GM23338 (cell line): ENCODE measurements at regions not wholly inside any gene's neighbourhood (a gene's known extent, or its start where the extent isn't known, plus 50 kb on each side); places are given as distances from the start of the nearest gene placed in this dataset.

Source experiments
- ATAC-seq: fragments of 200-7000 bp; cut with Tn5 transposase; 3 replicates; pipeline ENCODE4 v1.9.1; 2020
- DNase-seq: peaks from one replicate; pipeline ENCODE4 v3.0.0-alpha.2; 2015; ENCODE audit warnings: low spot score
- H2AFZ ChIP-seq: fragments of 200-600 bp; sonication (generic); 2 replicates; pipeline ENCODE4 v1.8.0; 2016; ENCODE audit warnings: antibody characterized with exemption, mild to moderate bottlenecking, moderate library complexity
- H3F3A ChIP-seq: fragments of 200-600 bp; sonication (generic); replicated peaks from 2 replicates; pipeline ENCODE4 v1.8.0; 2017; ENCODE audit warnings: antibody characterized with exemption, mixed run types, low read depth
- H3K27ac ChIP-seq: fragments of 200-600 bp; sonication (generic); 2 replicates; pipeline ENCODE4 v1.6.1; 2016; ENCODE audit warnings: low read depth
- H3K27me3 ChIP-seq: fragments of 200-600 bp; sonication (generic); 2 replicates; pipeline ENCODE4 v1.8.0; 2016; ENCODE audit warnings: mild to moderate bottlenecking, mixed run types, moderate library complexity; ENCODE audit not compliant: insufficient read depth
- H3K36me3 ChIP-seq: fragments of 200-600 bp; sonication (generic); 2 replicates; pipeline ENCODE4 v1.8.0; 2016; ENCODE audit warnings: mild to moderate bottlenecking; ENCODE audit not compliant: insufficient read depth
- H3K4me1 ChIP-seq: fragments of 200-600 bp; sonication (generic); 2 replicates; pipeline ENCODE4 v1.8.0; 2016; ENCODE audit warnings: mild to moderate bottlenecking, moderate library complexity; ENCODE audit not compliant: insufficient read depth
- H3K4me2 ChIP-seq: fragments of 200-600 bp; sonication (generic); 2 replicates; pipeline ENCODE4 v1.7.1; 2017; ENCODE audit warnings: mixed run types
- H3K4me3 ChIP-seq: fragments of 200-600 bp; sonication (generic); 2 replicates; pipeline ENCODE4 v1.6.1; 2016; ENCODE audit warnings: mixed run types
- H3K79me2 ChIP-seq: fragments of 200-600 bp; sonication (generic); replicated peaks from 2 replicates; pipeline ENCODE4 v1.8.0; 2017; ENCODE audit warnings: mild to moderate bottlenecking; ENCODE audit not compliant: insufficient read depth
- H3K9me2 ChIP-seq: fragments of 200-600 bp; sonication (generic); 2 replicates; pipeline ENCODE4 v1.8.0; 2017; ENCODE audit not compliant: insufficient read depth
- H4K20me1 ChIP-seq: fragments of 200-600 bp; sonication (generic); replicated peaks from 2 replicates; pipeline ENCODE4 v1.8.0; 2017; ENCODE audit warnings: mild to moderate bottlenecking; ENCODE audit not compliant: insufficient read depth
- H3K27ac Mint-ChIP-seq: 2 replicates; pipeline ENCODE4 v1.8.0; 2020; ENCODE audit warnings: inconsistent platforms, mild to moderate bottlenecking, moderate library complexity, mixed read lengths
- H3K27me3 Mint-ChIP-seq: 3 replicates; pipeline ENCODE4 v1.8.0; 2022; ENCODE audit warnings: low read depth, mild to moderate bottlenecking, moderate library complexity, mixed read lengths, inconsistent platforms; ENCODE audit not compliant: insufficient read depth, poor library complexity
- H3K36me3 Mint-ChIP-seq: 3 replicates; pipeline ENCODE4 v1.8.0; 2021; ENCODE audit warnings: low read depth, mild to moderate bottlenecking, inconsistent platforms, moderate library complexity, mixed read lengths
- H3K4me1 Mint-ChIP-seq: 3 replicates; pipeline ENCODE4 v1.8.0; 2020; ENCODE audit warnings: mild to moderate bottlenecking, inconsistent platforms, mixed read lengths
- H3K4me3 Mint-ChIP-seq: 3 replicates; pipeline ENCODE4 v1.8.0; 2021; ENCODE audit warnings: moderate library complexity, mild to moderate bottlenecking, inconsistent platforms, mixed read lengths
- H3K9me3 Mint-ChIP-seq: 3 replicates; pipeline ENCODE4 v1.8.0; 2020; ENCODE audit warnings: moderate library complexity, mild to moderate bottlenecking, inconsistent platforms, mixed read lengths
- CREB1 ChIP-seq: fragments of 250-450 bp; sonication (Bioruptor Pico); IDR thresholded peaks from 2 replicates; pipeline ENCODE4 v1.5.0; 2020; ENCODE audit warnings: low read depth, mild to moderate bottlenecking, moderate library complexity
- CTCF ChIP-seq, 2 experiments: fragments of 200-600 bp in 1 of 2; sonication (generic) in 1 of 2; conservative IDR thresholded peaks; 2 replicates each; pipeline versions ENCODE4 v1.5.1 to v1.6.1; 2016 to 2017; ENCODE audit warnings: antibody characterized with exemption in 2 of 2, low read depth in 2 of 2, mild to moderate bottlenecking in 2 of 2, moderate library complexity in 1 of 2
- EZH2 ChIP-seq: fragments of 200-600 bp; sonication (generic); IDR thresholded peaks from one replicate; pipeline ENCODE4 v1.8.0; 2017; ENCODE audit warnings: antibody characterized with exemption, mild to moderate bottlenecking, low read depth; ENCODE audit not compliant: unreplicated experiment
- EZH2phosphoT487 ChIP-seq: fragments of 200-600 bp; sonication (generic); IDR thresholded peaks from one replicate; pipeline ENCODE4 v1.8.1; 2018; ENCODE audit warnings: antibody characterized with exemption; ENCODE audit not compliant: unreplicated experiment
- JUNB ChIP-seq: IDR thresholded peaks from one replicate; pipeline ENCODE4 v1.6.1; 2016; ENCODE audit warnings: antibody characterized with exemption; ENCODE audit not compliant: unreplicated experiment
- NANOG ChIP-seq: IDR thresholded peaks from 2 replicates; pipeline ENCODE4 v1.6.1; 2016; ENCODE audit warnings: antibody characterized with exemption, borderline replicate concordance
- POLR2AphosphoS5 ChIP-seq: IDR thresholded peaks from 2 replicates; pipeline ENCODE4 v1.6.1; 2016; ENCODE audit warnings: antibody characterized with exemption, low read depth
- REST ChIP-seq: IDR thresholded peaks from one replicate; pipeline ENCODE4 v1.6.1; 2018; ENCODE audit warnings: antibody characterized with exemption; ENCODE audit not compliant: unreplicated experiment
- STAT1 ChIP-seq: IDR thresholded peaks from one replicate; pipeline ENCODE4 v1.6.1; 2016; ENCODE audit warnings: antibody characterized with exemption; ENCODE audit not compliant: unreplicated experiment
- ZNF114 ChIP-seq: fragments of 250-450 bp; sonication (Bioruptor Pico); IDR thresholded peaks from 2 replicates; pipeline ENCODE4 v1.5.0; 2020; ENCODE audit warnings: mild to moderate bottlenecking, moderate library complexity
- ZNF331 ChIP-seq: fragments of 250-450 bp; sonication (Bioruptor Pico); IDR thresholded peaks from 2 replicates; pipeline ENCODE4 v1.5.0; 2020; ENCODE audit warnings: low read depth, mild to moderate bottlenecking, moderate library complexity
- TF ChIP-seq, protein P1 (sequence below): IDR thresholded peaks from 2 replicates; pipeline ENCODE4 v1.6.1; 2016; ENCODE audit warnings: antibody characterized with exemption

GRCh38 chr5:61882901-61883500 lies 423.0 kb upstream of the KIF2A start:
- Mint-ChIP-seq H3K27ac (no peak overlapping the region), H3K36me3 (no peaks in the 10 kb centered on the region), H3K4me3 (no peak overlapping the region), H3K27me3 (peaks cover 3% of the 10 kb centered on the region), H3K9me3 (no peaks in the 10 kb centered on the region), H3K4me1 (peaks cover 3% of the 10 kb centered on the region; the same call in 1 of the 3 replicates)
- Histone ChIP-seq H4K20me1 (no peaks in the 10 kb centered on the region), H2AFZ (no peak overlapping the region), H3K4me2 (no peak overlapping the region), H3K4me3 (no peak overlapping the region), H3K79me2 (no peaks in the 10 kb centered on the region), H3K36me3 (no peaks in the 10 kb centered on the region), H3K27me3 (no peaks in the 10 kb centered on the region), H3K4me1 (no peaks in the 10 kb centered on the region), H3K9me2 (no peaks in the 10 kb centered on the region), H3K27ac (no peak overlapping the region), H3F3A (no peaks in the 10 kb centered on the region)
- DNase-seq (no peak), ATAC-seq (no peak)
- TF ChIP-seq EZH2 (no peak), JUNB (no peak), ZNF331 (CRISPR knock-in tag) (no peak)

DNA sequence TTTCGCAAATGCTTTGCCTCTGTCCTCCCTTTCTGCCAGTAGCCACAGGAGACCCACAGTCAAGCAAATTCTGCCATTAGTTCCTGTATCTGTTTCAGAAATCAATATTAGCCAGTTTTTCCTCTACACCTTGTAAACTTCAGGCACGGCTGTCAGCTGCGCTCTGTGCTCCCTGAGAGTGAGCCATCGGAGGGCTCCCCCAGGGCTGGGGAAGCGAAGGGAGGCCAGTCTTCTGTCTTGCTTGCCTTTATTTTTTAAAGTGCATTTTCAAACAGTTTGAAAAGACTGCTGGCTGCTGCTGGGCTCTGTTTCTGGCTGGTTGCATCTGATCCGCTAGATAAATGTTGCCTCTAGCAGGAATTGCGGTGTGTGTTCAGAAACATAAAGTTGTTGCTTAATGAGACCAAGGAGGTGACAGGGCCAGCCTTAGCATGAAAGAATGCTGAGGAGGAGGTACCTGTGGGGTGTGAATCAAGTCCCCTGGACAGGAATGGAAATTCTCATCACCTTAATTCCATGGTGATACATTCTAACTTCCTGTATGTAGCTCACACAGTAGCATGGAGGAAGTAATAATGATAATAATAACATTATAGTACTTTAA lies 421.7 kb upstream of the KIF2A start:
- Mint-ChIP-seq H3K4me3 (no peak overlapping the region), H3K27ac (no peak overlapping the region), H3K36me3 (no peaks in the 10 kb centered on the region), H3K9me3 (peaks cover 5% of the 10 kb centered on the region; the same call in 2 of the 3 replicates), H3K4me1 (peaks cover 3% of the 10 kb centered on the region; the same call in 1 of the 3 replicates), H3K27me3 (peaks cover 3% of the 10 kb centered on the region)
- Histone ChIP-seq H3K4me3 (no peak overlapping the region), H3F3A (no peaks in the 10 kb centered on the region), H2AFZ (no peak overlapping the region; the same call in 1 of the 2 replicates), H3K9me2 (no peaks in the 10 kb centered on the region), H3K4me2 (no peak overlapping the region), H4K20me1 (no peaks in the 10 kb centered on the region), H3K27me3 (no peaks in the 10 kb centered on the region), H3K79me2 (no peaks in the 10 kb centered on the region), H3K36me3 (no peaks in the 10 kb centered on the region), H3K27ac (no peak overlapping the region), H3K4me1 (no peaks in the 10 kb centered on the region)
- no peak for DNase-seq
- ATAC-seq = no peak
- TF ChIP-seq JUNB (no peak), EZH2phosphoT487 (no peak), REST (no peak), ZNF331 (CRISPR knock-in tag) (no peak), CTCF (conservative IDR thresholded peaks at IDR 0.05; ENCODE audit: low read depth in 2 of 2) (no peak), EZH2 (no peak), NANOG (no peak), POLR2AphosphoS5 (no peak), STAT1 (no peak), ZNF114 (CRISPR knock-in tag) (no peak), CREB1 (CRISPR knock-in tag) (no peak)
- TF ChIP-seq, protein P1, sequence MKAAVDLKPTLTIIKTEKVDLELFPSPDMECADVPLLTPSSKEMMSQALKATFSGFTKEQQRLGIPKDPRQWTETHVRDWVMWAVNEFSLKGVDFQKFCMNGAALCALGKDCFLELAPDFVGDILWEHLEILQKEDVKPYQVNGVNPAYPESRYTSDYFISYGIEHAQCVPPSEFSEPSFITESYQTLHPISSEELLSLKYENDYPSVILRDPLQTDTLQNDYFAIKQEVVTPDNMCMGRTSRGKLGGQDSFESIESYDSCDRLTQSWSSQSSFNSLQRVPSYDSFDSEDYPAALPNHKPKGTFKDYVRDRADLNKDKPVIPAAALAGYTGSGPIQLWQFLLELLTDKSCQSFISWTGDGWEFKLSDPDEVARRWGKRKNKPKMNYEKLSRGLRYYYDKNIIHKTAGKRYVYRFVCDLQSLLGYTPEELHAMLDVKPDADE = no peak
